H1 (cell line): ENCODE measurements at regions not wholly inside any gene's neighbourhood (a gene's known extent, or its start where the extent isn't known, plus 50 kb on each side); places are given as distances from the start of the nearest gene placed in this dataset.

ENCODE experiments used
- EP300 ChIP-seq, 2 experiments: IDR thresholded peaks; 1 replicate in 1 of 2; 2 replicates in 1 of 2; pipeline ENCODE4 v1.6.1; 2011 to 2012; ENCODE audit warnings: low read depth in 2 of 2, low read length in 2 of 2, mild to moderate bottlenecking in 2 of 2, borderline replicate concordance in 1 of 2, inconsistent platforms in 1 of 2, moderate library complexity in 1 of 2
- SIN3A ChIP-seq, 2 experiments: IDR thresholded peaks in 1 of 2; conservative IDR thresholded peaks in 1 of 2; 2 replicates each; pipeline ENCODE4 v1.6.1; 2011 to 2012; ENCODE audit warnings: low read length in 2 of 2, improper control_type of control experiment in 1 of 2, low read depth in 1 of 2, mild to moderate bottlenecking in 1 of 2

DNA sequence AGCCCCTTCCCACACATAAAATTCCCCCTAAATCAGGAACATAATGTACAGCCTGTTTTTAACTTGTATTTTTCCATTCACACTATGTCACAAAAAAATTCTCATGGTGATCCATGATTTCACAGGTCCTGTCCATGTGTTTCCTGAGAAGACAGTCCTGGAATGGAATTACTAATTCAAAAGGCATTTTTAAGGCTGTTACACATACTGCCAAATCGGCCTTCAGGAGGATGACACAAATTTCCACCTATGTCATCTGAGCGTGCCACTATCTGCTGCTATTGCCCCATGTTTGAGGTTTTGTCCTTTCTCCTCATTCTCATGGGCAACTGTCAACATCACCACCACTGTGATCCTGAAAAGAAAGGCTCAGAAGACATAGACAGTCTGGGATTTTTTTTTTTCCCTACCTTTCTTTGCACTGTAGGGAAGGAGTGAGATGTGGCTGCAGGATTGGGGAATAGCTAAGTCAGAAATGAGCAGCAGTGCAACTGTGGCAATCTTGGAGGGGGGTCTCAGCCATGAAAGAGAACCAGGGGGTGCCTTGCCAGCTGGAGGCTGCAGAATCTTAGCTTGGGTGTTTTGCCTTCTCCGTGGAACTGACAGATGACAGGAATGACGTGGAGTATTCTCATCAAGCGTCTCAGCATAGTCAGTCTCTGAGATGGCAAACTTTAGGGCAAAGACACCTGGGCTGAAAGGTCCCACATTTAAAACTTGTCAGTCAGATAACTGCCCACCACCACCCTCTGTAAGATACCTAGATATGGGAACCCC, 73.4 kb downstream of the MARCHF4 start (continued):
- TF ChIP-seq SIN3A (conservative IDR thresholded peaks at IDR 0.05 in 1 of 2, IDR thresholded peaks at IDR 0.05 in 1 of 2; ENCODE audit: low read depth in 1 of 2, low read length in 2 of 2) (no peak), EP300 (IDR thresholded peaks at IDR 0.05; ENCODE audit: borderline replicate concordance in 1 of 2, low read depth in 2 of 2, low read length in 2 of 2) (no peak)
